Endothelial cell of umbilical vein (primary cell): ENCODE measurements at regions not wholly inside any gene's neighbourhood (a gene's known extent, or its start where the extent isn't known, plus 50 kb on each side); places are given as distances from the start of the nearest gene placed in this dataset.

ENCODE experiments used
- BruUV-seq: library from RNA; stranded (reverse); fragments of 400-500 nt; replicated peaks from 2 replicates; lab custom pipeline; 2021; lab: Mats Ljungman, UMichigan
- CTCF ChIA-PET: fragments of 300-600, 350-600 bp; sonication (Branson Sonifier 250); formaldehyde crosslinking; loops from one replicate; lab custom pipeline; 2021; ENCODE audit warnings: antibody characterized with exemption, inconsistent platforms; lab: Charles Lee
- POLR2A ChIA-PET: fragments of 300-600, 350-600 bp; sonication (Branson Sonifier 250); formaldehyde crosslinking; loops from one replicate; lab custom pipeline; 2021; ENCODE audit warnings: antibody characterized with exemption, inconsistent platforms; lab: Charles Lee
- DNase-seq: peaks from one replicate; pipeline ENCODE4 v3.0.0-alpha.2; 2011; ENCODE audit warnings: low read depth, low spot score
- FAIRE-seq: peaks from 2 replicates; lab custom pipeline; 2011; peaks lifted over from hg19 to GRCh38; lab: Jason Lieb, UNC
- H2AFZ ChIP-seq: 2 replicates; pipeline ENCODE4 v1.6.0; 2012; ENCODE audit warnings: low read depth, low read length, control low read depth, inconsistent platforms
- H3K27ac ChIP-seq: 2 replicates; pipeline ENCODE4 v1.5.1; 2011; ENCODE audit warnings: low read depth, mild to moderate bottlenecking, control low read depth, low read length, moderate library complexity; ENCODE audit not compliant: insufficient read depth
- H3K27me3 ChIP-seq, 2 experiments: 2 replicates each; pipeline versions ENCODE4 v1.6.0 to v1.6.1; 2011; ENCODE audit warnings: low read length in 2 of 2, mixed read lengths in 1 of 2; ENCODE audit not compliant: control insufficient read depth in 2 of 2, insufficient read depth in 2 of 2
- H3K36me3 ChIP-seq, 2 experiments: 2 replicates in 1 of 2; 3 replicates in 1 of 2; pipeline ENCODE4 v1.5.1; 2011; ENCODE audit warnings: low read length in 2 of 2, mild to moderate bottlenecking in 1 of 2, moderate library complexity in 1 of 2; ENCODE audit not compliant: control insufficient read depth in 2 of 2, insufficient read depth in 2 of 2; ENCODE audit errors: extremely low read depth in 1 of 2
- H3K4me1 ChIP-seq: 3 replicates; pipeline ENCODE4 v1.5.1; 2011; ENCODE audit warnings: mild to moderate bottlenecking, low read length; ENCODE audit not compliant: control insufficient read depth, insufficient read depth; ENCODE audit errors: extremely low read depth
- H3K4me2 ChIP-seq: 2 replicates; pipeline ENCODE4 v1.6.1; 2011; ENCODE audit warnings: low read length, control low read depth, mixed read lengths; ENCODE audit not compliant: insufficient read depth
- H3K4me3 ChIP-seq, 3 experiments: fragments of 200-600 bp in 1 of 3; sonication (generic), shearing (Covaris generic) in 1 of 3; replicated peaks in 1 of 3; 2 replicates each; pipeline ENCODE4 v1.5.1; 2011 to 2016; ENCODE audit warnings: control low read depth in 3 of 3, low read length in 3 of 3, mild to moderate bottlenecking in 2 of 3, inconsistent platforms in 1 of 3, low read depth in 1 of 3, moderate library complexity in 1 of 3; ENCODE audit not compliant: insufficient read depth in 1 of 3
- H3K79me2 ChIP-seq: 2 replicates; pipeline ENCODE4 v1.6.0; 2012; ENCODE audit warnings: low read length, inconsistent platforms; ENCODE audit not compliant: control insufficient read depth, insufficient read depth
- H3K9ac ChIP-seq: replicated peaks from 2 replicates; pipeline ENCODE3; 2011; ENCODE audit warnings: low read length, control low read depth; ENCODE audit not compliant: insufficient read depth; ENCODE audit errors: extremely low read depth
- H3K9me1 ChIP-seq: replicated peaks from 3 replicates; pipeline ENCODE4 v1.6.0; 2011; ENCODE audit warnings: mild to moderate bottlenecking, low read length; ENCODE audit not compliant: control insufficient read depth, insufficient read depth; ENCODE audit errors: extremely low read depth
- H3K9me3 ChIP-seq: replicated peaks from 2 replicates; pipeline ENCODE4 v1.5.1; 2012; ENCODE audit warnings: low read length, inconsistent platforms; ENCODE audit not compliant: control insufficient read depth, insufficient read depth
- H4K20me1 ChIP-seq: replicated peaks from 2 replicates; pipeline ENCODE3; 2011; ENCODE audit warnings: mild to moderate bottlenecking, low read length; ENCODE audit not compliant: control insufficient read depth, insufficient read depth; ENCODE audit errors: extremely low read depth
- EZH2 ChIP-seq: IDR thresholded peaks from 2 replicates; pipeline ENCODE4 v1.6.1; 2012; ENCODE audit warnings: borderline replicate concordance, low read depth, mild to moderate bottlenecking, moderate library complexity, low read length, inconsistent platforms; ENCODE audit not compliant: severe bottlenecking
- FOS ChIP-seq: IDR thresholded peaks from 2 replicates; pipeline ENCODE4 v1.6.1; 2011; ENCODE audit warnings: mild to moderate bottlenecking, low read length, moderate library complexity, borderline replicate concordance; ENCODE audit not compliant: insufficient read depth
- GATA2 ChIP-seq: IDR thresholded peaks from 2 replicates; pipeline ENCODE4 v1.7.0; 2011; ENCODE audit warnings: low read depth, mild to moderate bottlenecking, moderate library complexity, mixed read lengths, low read length; ENCODE audit not compliant: insufficient read length, insufficient read depth
- JUN ChIP-seq: IDR thresholded peaks from 2 replicates; pipeline ENCODE4 v1.6.1; 2011; ENCODE audit warnings: borderline replicate concordance, low read depth; ENCODE audit not compliant: insufficient read length, insufficient read depth
- MYC ChIP-seq: IDR thresholded peaks from one replicate; pipeline ENCODE4 v1.6.1; 2011; ENCODE audit warnings: mild to moderate bottlenecking, low read depth, low read length
- POLR2A ChIP-seq: IDR thresholded peaks from 2 replicates; pipeline ENCODE4 v1.6.1; 2012; ENCODE audit warnings: low read depth, mild to moderate bottlenecking, control low read depth, low read length
- POLR2AphosphoS5 ChIP-seq: IDR thresholded peaks from 2 replicates; pipeline ENCODE4 v1.6.1; 2012; ENCODE audit warnings: low read depth, mild to moderate bottlenecking, control low read depth, low read length, moderate library complexity; ENCODE audit not compliant: insufficient read depth
- dilution Hi-C: fragments of 300-500 bp; cut with MboI; formaldehyde crosslinking; loops from one replicate; pipeline ENCODE4 v1.15.0; 2019; ENCODE audit warnings: low sequenced_read_pairs; ENCODE audit not compliant: extremely low pct_ligation_motif_present
- intact Hi-C: fragments of 100-400 bp; cut with micrococcal nuclease; formaldehyde crosslinking; loops from one replicate; pipeline ENCODE4 v1.10.0; 2022
- TF ChIP-seq, protein P1 (sequence below), 2 donors: IDR thresholded peaks; 1 replicate in 1 of 2; 2 replicates in 1 of 2; pipeline ENCODE4 v1.5.1; 2011; ENCODE audit warnings: low read length in 2 of 2, mild to moderate bottlenecking in 2 of 2, moderate library complexity in 2 of 2, control low read depth in 1 of 2, inconsistent platforms in 1 of 2, low read depth in 1 of 2; ENCODE audit not compliant: insufficient read depth in 1 of 2; ENCODE audit errors: extremely low read depth in 1 of 2
- TF ChIP-seq, protein P2 (sequence below): IDR thresholded peaks from 2 replicates; pipeline ENCODE4 v1.6.1; 2011; ENCODE audit not compliant: insufficient read depth, insufficient read length

DNA sequence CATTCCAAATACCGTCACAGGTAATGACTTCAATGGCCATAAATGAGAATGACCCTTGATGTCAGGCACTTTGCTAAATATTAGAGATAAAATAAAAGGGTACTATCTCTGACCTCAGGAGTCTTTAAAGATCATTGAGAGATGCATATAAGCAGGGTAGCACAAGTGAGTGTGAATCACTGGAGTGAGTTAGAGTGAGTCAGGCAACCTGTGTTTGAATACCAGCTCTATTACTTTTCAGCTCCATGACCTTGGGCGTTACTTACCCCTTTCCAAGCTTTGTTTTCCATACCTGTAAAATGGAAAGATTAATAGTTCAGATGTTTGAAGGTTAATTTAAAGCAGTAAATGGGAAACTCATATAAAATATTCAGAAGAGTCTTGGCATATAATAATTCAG lies 1058.0 kb upstream of the ADGRL4 start:
- no peak overlapping the region for H3K4me2 ChIP-seq
- no peaks in the 10 kb centered on the region for H4K20me1 ChIP-seq
- no peaks in the 10 kb centered on the region for H3K9me3 ChIP-seq
- peaks cover 3% of the 10 kb centered on the region for H3K4me1 ChIP-seq
- intact Hi-C loops (no loop called here), dilution Hi-C loops (no loop called here)
- no peak overlapping the region for H3K27ac ChIP-seq
- H3K36me3 ChIP-seq: no peaks in the 10 kb centered on the region
- no peak overlapping the region for H2AFZ ChIP-seq
- no peaks in the 10 kb centered on the region for H3K79me2 ChIP-seq
- BruUV-seq: no TSS peak
- ChIA-PET CTCF (no interaction called here), POLR2A (no interaction called here)
- TF ChIP-seq EZH2 (no peak), POLR2A (no peak), FOS (no peak), MYC (no peak), GATA2 (no peak), JUN (no peak), POLR2AphosphoS5 (no peak)
- TF ChIP-seq, protein P1, sequence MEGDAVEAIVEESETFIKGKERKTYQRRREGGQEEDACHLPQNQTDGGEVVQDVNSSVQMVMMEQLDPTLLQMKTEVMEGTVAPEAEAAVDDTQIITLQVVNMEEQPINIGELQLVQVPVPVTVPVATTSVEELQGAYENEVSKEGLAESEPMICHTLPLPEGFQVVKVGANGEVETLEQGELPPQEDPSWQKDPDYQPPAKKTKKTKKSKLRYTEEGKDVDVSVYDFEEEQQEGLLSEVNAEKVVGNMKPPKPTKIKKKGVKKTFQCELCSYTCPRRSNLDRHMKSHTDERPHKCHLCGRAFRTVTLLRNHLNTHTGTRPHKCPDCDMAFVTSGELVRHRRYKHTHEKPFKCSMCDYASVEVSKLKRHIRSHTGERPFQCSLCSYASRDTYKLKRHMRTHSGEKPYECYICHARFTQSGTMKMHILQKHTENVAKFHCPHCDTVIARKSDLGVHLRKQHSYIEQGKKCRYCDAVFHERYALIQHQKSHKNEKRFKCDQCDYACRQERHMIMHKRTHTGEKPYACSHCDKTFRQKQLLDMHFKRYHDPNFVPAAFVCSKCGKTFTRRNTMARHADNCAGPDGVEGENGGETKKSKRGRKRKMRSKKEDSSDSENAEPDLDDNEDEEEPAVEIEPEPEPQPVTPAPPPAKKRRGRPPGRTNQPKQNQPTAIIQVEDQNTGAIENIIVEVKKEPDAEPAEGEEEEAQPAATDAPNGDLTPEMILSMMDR (IDR thresholded peaks at IDR 0.05; ENCODE audit: extremely low read depth in 1 of 2, insufficient read depth in 1 of 2, low read depth in 1 of 2, low read length in 2 of 2): no peak
- TF ChIP-seq, protein P2, sequence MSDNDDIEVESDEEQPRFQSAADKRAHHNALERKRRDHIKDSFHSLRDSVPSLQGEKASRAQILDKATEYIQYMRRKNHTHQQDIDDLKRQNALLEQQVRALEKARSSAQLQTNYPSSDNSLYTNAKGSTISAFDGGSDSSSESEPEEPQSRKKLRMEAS: no peak
- no peaks in the 10 kb centered on the region for H3K9me1 ChIP-seq
- DNase-seq: no peak
- FAIRE-seq: no peak
- no peaks in the 10 kb centered on the region for H3K27me3 ChIP-seq
- no peak overlapping the region for H3K4me3 ChIP-seq
- H3K9ac ChIP-seq: no peak overlapping the region
